Activated CD8-positive, alpha-beta memory T cell treated with anti-CD3 and anti-CD28 coated beads for 1 hour (primary cell): ENCODE measurements at regions not wholly inside any gene's neighbourhood (a gene's known extent, or its start where the extent isn't known, plus 50 kb on each side); places are given as distances from the start of the nearest gene placed in this dataset.

ENCODE experiments used
- DNase-seq, 2 donors: peaks; one replicate each; pipeline ENCODE4 v3.0.0-alpha.2; 2020; ENCODE audit warnings: low read depth in 1 of 2; ENCODE audit errors: extremely low read depth in 1 of 2

DNA sequence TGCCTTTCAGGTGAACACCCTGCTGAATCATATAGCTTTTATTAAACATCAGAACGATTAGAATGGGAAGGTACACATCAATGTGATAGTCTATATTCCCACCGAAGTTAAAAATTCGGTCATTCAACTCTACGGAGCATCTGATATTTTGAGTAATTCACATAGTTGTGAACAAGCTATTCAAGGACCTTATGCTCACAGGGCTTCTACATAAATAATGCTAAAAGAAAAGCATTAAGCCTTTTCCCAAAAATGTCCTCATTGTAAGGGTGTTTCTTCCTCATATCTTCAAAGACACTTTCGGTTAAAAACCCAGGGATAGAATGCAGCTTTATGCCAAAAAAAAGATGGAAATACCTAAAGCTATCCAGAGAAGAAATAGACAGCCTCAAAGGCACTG, 79.7 kb upstream of the EDNRA start:
- DNase-seq, result no peak

DNA sequence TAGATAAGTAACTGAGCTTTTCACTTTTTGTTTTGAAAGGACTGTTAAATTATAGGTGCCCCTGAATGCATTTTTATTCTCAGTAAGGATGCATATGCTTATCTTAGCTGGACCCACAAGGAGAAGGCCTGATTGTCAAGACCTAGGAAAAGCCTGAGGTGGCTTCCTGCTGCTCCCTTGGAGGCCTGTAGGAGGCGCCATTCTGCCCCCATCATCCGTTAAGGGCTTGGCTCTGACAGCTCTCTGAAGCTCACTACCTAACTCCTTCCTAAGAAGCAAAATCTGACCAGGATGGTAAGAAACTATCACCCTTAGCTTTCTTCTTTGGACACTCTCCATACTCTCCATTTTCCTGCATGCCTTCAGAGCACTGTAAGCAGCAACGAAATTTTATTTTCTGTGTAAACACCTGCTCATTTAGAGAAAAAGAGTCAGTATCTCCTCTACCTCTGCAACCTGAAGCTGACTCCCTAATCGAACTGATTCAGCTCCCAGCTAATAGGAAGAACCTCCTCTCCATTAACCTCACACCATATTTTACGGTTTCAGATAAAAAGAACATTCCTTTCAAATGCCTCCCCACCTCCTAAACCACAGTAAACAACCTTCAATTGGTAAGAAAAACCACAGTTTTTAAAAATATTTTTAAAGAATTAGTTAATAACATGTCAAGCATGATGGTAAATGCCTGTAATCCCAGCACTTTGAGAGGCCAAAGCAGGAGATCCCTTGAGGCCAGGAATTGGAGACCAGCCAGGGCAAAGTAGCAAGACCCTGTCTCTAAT, 73.4 kb upstream of the EDNRA start:
- DNase-seq, result no peak

DNA sequence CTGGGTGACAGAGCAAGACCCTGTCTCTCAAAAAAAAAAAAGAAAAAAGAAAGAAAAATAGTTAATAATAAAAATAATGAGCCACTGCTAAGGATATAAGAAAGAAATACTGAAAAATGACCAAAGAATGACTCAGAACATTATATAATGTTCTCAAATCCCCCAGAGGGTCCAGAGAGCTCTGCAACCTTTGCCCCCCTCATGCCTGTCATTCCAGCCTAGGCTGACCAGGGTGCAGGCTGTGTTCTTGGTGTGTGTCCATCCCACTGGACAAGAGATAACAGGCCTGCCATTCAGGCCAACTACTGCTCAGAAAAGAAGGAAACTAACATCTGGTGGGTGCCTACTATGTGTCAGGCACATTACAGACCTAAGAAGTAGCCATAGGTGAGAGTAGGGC, 72.7 kb upstream of the EDNRA start:
- DNase-seq, result no peak

DNA sequence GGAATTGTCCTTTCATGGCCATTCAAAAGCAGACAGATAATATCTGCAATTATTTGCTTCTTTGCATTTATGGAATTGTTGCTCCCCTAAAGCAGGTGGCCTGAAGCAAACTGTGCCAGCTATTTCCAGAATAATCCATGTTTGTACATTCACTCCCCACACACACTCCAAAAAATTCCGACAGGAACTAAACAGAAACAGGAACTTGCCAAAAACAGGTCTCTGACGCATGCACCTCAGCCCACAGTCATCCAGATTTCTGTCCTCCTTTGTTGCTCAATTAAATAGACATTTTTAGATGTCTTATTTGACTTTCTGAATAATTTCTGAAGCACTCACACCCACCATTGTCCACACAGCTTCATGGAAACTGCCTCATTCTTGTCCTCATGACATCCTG, 71.5 kb upstream of the EDNRA start:
- DNase-seq, result no peak

DNA sequence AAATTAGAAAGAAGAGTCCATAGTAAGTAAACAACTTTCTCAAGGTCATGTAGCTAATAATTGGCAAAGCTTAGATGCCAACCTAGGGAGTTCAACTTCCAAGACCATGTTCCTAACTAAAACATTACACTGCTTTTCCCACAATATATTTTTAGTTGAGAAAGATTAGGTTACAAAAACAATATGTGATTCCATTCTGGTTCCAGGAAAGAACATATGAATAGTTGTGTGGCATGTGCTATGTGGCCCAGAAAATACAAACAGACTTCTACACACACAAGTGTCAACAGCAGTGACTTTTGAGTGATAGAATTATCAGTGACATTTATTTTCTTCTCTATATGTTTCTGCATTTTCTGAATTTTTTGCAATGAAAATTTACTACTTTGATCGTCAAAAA, 62.7 kb upstream of the EDNRA start:
- no peak for DNase-seq

DNA sequence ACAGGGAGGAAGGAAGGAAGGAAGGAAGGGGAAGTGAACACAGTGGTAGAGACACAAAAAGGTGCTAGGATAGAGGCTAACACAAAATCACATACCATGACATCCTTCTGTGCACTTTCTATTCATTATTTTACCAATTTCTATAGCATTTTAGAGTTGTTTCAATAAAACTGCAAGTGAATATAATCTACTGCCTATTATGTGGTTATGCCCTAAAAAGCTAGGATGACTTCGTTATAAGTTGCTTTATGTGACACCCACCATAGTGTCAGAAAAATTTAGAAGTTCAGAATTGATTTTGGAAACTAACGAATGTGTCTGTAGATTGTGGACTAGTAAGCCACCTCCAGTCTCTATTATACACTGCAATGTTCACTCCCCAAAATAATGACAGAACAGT, 59.4 kb upstream of the EDNRA start:
- no peak for DNase-seq

DNA sequence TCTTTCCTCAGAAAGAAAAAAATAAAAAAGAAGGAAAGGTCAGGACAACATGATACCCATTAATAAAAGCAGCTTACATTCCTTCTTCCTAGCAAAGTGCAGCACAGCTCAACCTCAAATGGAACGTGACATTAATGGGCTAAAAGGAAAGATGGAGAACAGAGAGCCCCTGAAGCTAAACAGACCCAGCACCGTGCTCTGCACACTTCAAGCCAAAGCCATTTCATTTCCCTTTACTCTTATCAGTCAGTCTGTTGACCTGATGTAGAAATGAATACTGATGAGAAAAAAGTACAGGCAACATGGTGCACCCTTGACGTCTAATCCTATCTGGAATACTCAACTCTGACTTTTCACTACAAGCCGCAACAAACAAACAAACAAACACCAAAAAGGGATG, 57.7 kb upstream of the EDNRA start:
- no peak for DNase-seq

DNA sequence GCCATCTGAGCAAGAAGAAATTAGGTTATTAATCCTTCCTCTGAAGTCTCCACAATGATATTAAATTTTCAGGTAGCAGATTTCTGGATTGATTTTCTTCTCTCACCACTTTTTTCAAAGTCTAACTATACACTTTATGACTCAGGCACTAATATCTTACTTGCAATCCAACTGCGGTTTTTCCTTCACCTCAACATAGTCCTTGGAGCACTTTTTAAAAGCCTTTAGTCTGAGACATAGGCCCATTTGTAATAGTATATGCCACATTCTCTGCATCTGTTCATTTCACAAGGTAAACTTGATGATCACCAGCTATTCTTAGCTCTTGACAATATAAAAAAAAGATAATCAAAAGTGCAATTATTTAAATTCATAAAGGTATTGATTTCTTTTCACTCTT, 55.9 kb upstream of the EDNRA start:
- DNase-seq, result no peak

DNA sequence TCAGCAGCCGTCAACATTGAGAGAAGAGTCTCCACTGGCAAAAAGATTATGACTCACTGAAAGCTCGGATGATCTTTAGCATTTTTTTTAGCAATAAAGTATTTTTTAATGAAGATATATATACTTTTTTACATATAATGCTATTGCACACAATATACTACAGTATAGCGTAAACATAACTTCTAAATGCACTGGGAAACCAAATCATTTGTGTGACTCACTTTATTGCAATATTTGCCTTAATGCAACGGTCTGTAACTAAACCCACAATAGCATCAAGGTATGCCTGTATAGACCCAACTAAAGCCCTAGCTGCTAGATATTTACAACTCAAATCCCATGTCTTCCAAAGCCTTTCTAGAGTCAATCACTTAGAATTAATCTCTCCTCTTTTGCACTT, 52.3 kb upstream of the EDNRA start:
- no peak for DNase-seq

DNA sequence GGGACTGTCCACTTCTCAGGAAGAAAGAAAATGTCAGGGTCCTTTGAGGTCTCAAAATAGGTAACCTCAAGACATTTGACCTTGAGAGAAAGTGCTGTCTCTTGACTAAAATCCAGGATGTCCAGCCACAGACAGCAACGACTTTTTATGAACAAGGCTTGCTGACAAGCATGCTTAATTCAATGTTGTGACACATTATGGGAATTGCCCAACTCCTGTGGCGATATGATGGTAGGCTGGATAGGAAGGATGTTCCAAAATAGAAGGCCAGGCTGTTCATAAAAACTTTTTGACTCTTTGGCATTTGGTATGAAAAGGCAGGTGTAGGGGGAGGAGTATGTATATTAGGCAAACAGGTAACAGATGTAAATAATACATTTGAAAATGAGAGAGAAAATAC, 50.8 kb upstream of the EDNRA start:
- DNase-seq, result no peak
